Ectodermal cell (in vitro differentiated cells): ENCODE measurements at regions not wholly inside any gene's neighbourhood (a gene's known extent, or its start where the extent isn't known, plus 50 kb on each side); places are given as distances from the start of the nearest gene placed in this dataset.

Experiments
- H3K27ac ChIP-seq: 2 replicates; pipeline ENCODE4 v1.7.0; 2013; ENCODE audit warnings: mild to moderate bottlenecking, low read depth, low read length; ENCODE audit not compliant: insufficient read depth, poor library complexity, severe bottlenecking
- H3K27me3 ChIP-seq: 2 replicates; pipeline ENCODE4 v1.7.0; 2013; ENCODE audit warnings: mild to moderate bottlenecking, low read length; ENCODE audit not compliant: insufficient read depth, control insufficient read depth, poor library complexity, severe bottlenecking
- H3K36me3 ChIP-seq: one replicate; pipeline ENCODE4 v1.7.0; 2013; ENCODE audit warnings: low read length; ENCODE audit not compliant: control insufficient read depth, insufficient read depth
- H3K4me1 ChIP-seq: one replicate; pipeline ENCODE4 v1.7.0; 2013; ENCODE audit warnings: low read length; ENCODE audit not compliant: control insufficient read depth, insufficient read depth
- H3K4me3 ChIP-seq: 2 replicates; pipeline ENCODE4 v1.7.0; 2013; ENCODE audit warnings: low read depth, low read length, control low read depth; ENCODE audit not compliant: insufficient read depth
- H3K9me3 ChIP-seq: 2 replicates; pipeline ENCODE4 v1.7.0; 2013; ENCODE audit warnings: mild to moderate bottlenecking, low read length, moderate library complexity; ENCODE audit not compliant: control insufficient read depth
- WGBS, 2 experiments: methylation state at CpG; one replicate each; pipeline ENCODE4 v1.1.7; 2013; ENCODE audit warnings: missing lambda C conversion rate in 2 of 2; 5-methylcytosine and 5-hydroxymethylcytosine counted together

GRCh38 chr4:147303174-147303872 is 177.6 kb upstream of the EDNRA start:
- Histone ChIP-seq H3K9me3 (no peaks in the 10 kb centered on the region), H3K4me1 (no peaks in the 10 kb centered on the region), H3K4me3 (no peak overlapping the region), H3K27ac (no peak overlapping the region), H3K36me3 (no peaks in the 10 kb centered on the region), H3K27me3 (no peaks in the 10 kb centered on the region)
- WGBS, 2 experiments = 89 to 94% methylated on average over 5 of the region's 5 CpGs

GRCh38 chr4:147303873-147304229 is 177.0 kb upstream of the EDNRA start:
- no peaks in the 10 kb centered on the region for H3K27me3 ChIP-seq
- H3K36me3 ChIP-seq = no peaks in the 10 kb centered on the region
- H3K4me1 ChIP-seq = peaks cover under 1% of the 10 kb centered on the region
- WGBS, 2 experiments = 85 to 100% methylated on average over 2 to 3 of the region's 3 CpGs
- no peak overlapping the region for H3K27ac ChIP-seq
- no peak overlapping the region for H3K4me3 ChIP-seq
- H3K9me3 ChIP-seq = no peaks in the 10 kb centered on the region

- H3K27ac ChIP-seq = no peak overlapping the region
- H3K27me3 ChIP-seq = no peaks in the 10 kb centered on the region
- H3K4me1 ChIP-seq = peaks cover 10% of the 10 kb centered on the region
- no peak overlapping the region for H3K4me3 ChIP-seq
- 87 to 89% methylated on average over 5 of the region's 5 CpGs for WGBS, 2 experiments
- no peaks in the 10 kb centered on the region for H3K36me3 ChIP-seq
- H3K9me3 ChIP-seq = no peaks in the 10 kb centered on the region
Observed at GRCh38 chr4:147307896-147308674, 172.8 kb upstream of the EDNRA start.

GRCh38 chr4:147309434-147309833 is 171.5 kb upstream of the EDNRA start:
- Histone ChIP-seq H3K9me3 (no peaks in the 10 kb centered on the region), H3K4me1 (peaks cover 10% of the 10 kb centered on the region), H3K4me3 (no peak overlapping the region), H3K36me3 (no peaks in the 10 kb centered on the region), H3K27ac (no peak overlapping the region), H3K27me3 (no peaks in the 10 kb centered on the region)
- WGBS, 2 experiments = 88 to 93% methylated on average over 3 of the region's 4 CpGs

GRCh38 chr4:147310312-147310711 is 170.6 kb upstream of the EDNRA start:
- peaks cover 10% of the 10 kb centered on the region for H3K4me1 ChIP-seq
- H3K4me3 ChIP-seq = no peak overlapping the region
- 44 to 47% methylated on average over 4 of the region's 4 CpGs for WGBS, 2 experiments
- no peaks in the 10 kb centered on the region for H3K9me3 ChIP-seq
- H3K36me3 ChIP-seq = no peaks in the 10 kb centered on the region
- no peaks in the 10 kb centered on the region for H3K27me3 ChIP-seq
- H3K27ac ChIP-seq = no peak overlapping the region

GRCh38 chr4:147311956-147312355 is 168.9 kb upstream of the EDNRA start:
- 97 to 98% methylated on average over 2 of the region's 2 CpGs for WGBS, 2 experiments
- Histone ChIP-seq H3K36me3 (no peaks in the 10 kb centered on the region), H3K9me3 (no peaks in the 10 kb centered on the region), H3K27ac (no peak overlapping the region), H3K27me3 (no peaks in the 10 kb centered on the region), H3K4me1 (peaks cover 10% of the 10 kb centered on the region), H3K4me3 (no peak overlapping the region)

- Histone ChIP-seq H3K4me3 (no peak overlapping the region), H3K4me1 (peaks cover 10% of the 10 kb centered on the region), H3K9me3 (no peaks in the 10 kb centered on the region), H3K27ac (no peak overlapping the region), H3K27me3 (no peaks in the 10 kb centered on the region), H3K36me3 (no peaks in the 10 kb centered on the region)
- 85 to 94% methylated on average over 6 to 7 of the region's 7 CpGs for WGBS, 2 experiments
Observed at GRCh38 chr4:147312376-147313046, 168.4 kb upstream of the EDNRA start.

- 89 to 93% methylated on average over 1 of the region's 1 CpG for WGBS, 2 experiments
- H3K9me3 ChIP-seq = no peaks in the 10 kb centered on the region
- H3K36me3 ChIP-seq = no peaks in the 10 kb centered on the region
- H3K27me3 ChIP-seq = no peaks in the 10 kb centered on the region
- H3K4me1 ChIP-seq = peaks cover 10% of the 10 kb centered on the region
- no peak overlapping the region for H3K4me3 ChIP-seq
- no peak overlapping the region for H3K27ac ChIP-seq
Observed at GRCh38 chr4:147313108-147313507, 167.8 kb upstream of the EDNRA start.

- 87 to 90% methylated on average over 3 of the region's 3 CpGs for WGBS, 2 experiments
- Histone ChIP-seq H3K36me3 (no peaks in the 10 kb centered on the region), H3K9me3 (no peaks in the 10 kb centered on the region), H3K4me3 (no peak overlapping the region), H3K4me1 (no peaks in the 10 kb centered on the region), H3K27me3 (no peaks in the 10 kb centered on the region), H3K27ac (no peak overlapping the region)
Observed at GRCh38 chr4:147318586-147318985, 162.3 kb upstream of the EDNRA start.

- H3K36me3 ChIP-seq = no peaks in the 10 kb centered on the region
- H3K4me3 ChIP-seq = no peak overlapping the region
- H3K9me3 ChIP-seq = no peaks in the 10 kb centered on the region
- no peaks in the 10 kb centered on the region for H3K27me3 ChIP-seq
- WGBS, 2 experiments = 84 to 91% methylated on average over 2 to 3 of the region's 3 CpGs
- H3K27ac ChIP-seq = no peak overlapping the region
- no peaks in the 10 kb centered on the region for H3K4me1 ChIP-seq
Observed at GRCh38 chr4:147325571-147325981, 155.3 kb upstream of the EDNRA start.
